WTC11 (cell line): ENCODE measurements at regions not wholly inside any gene's neighbourhood (a gene's known extent, or its start where the extent isn't known, plus 50 kb on each side); places are given as distances from the start of the nearest gene placed in this dataset.

ENCODE experiments used
- NR3C1 ChIP-seq: sonication (generic); formaldehyde crosslinking; conservative IDR thresholded peaks from 2 replicates; pipeline ENCODE4 v1.8.1; 2023; ENCODE audit warnings: low read depth, mild to moderate bottlenecking, missing genetic modification reagents
- TF ChIP-seq, protein P1 (sequence below): fragments of 200-600 bp; IDR thresholded peaks from 2 replicates; pipeline ENCODE4 v1.8.0; 2022; ENCODE audit warnings: antibody characterized with exemption
- TF ChIP-seq, protein P2 (sequence below): sonication (generic); formaldehyde crosslinking; IDR thresholded peaks from 2 replicates; pipeline ENCODE4 v1.8.0; 2022; ENCODE audit warnings: mild to moderate bottlenecking, missing genetic modification reagents

DNA sequence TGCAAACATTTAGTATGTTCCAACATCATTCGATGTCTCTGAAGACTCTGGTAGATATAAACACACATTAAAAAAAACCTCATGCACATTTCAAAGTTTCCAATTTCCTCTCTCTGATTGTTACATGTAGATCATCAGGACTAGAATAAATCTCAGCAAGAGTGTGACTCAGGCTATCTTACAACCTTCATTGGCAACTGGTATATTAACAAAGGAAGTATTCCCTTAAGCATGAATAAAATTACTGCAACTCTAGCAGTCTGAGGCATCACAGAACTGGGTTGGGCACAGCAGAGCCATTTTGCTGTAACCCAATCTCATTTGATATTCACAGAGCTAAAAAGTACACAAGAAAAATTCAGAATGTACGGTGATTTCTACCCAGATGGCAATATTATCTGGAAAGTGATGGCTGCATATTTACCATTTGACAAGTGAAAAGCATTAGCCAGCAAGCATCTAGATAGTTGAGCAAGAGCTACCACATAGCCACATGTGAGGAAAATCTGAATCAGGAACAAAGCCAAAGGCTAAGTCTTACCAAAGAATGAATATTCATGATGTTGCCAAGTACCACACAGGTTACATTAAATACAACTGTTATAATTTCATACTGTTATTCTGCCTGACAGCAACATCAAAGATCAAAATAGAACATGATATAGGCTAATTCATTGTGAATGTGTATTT, 232.2 kb downstream of the CRPPA start:
- TF ChIP-seq, protein P1, sequence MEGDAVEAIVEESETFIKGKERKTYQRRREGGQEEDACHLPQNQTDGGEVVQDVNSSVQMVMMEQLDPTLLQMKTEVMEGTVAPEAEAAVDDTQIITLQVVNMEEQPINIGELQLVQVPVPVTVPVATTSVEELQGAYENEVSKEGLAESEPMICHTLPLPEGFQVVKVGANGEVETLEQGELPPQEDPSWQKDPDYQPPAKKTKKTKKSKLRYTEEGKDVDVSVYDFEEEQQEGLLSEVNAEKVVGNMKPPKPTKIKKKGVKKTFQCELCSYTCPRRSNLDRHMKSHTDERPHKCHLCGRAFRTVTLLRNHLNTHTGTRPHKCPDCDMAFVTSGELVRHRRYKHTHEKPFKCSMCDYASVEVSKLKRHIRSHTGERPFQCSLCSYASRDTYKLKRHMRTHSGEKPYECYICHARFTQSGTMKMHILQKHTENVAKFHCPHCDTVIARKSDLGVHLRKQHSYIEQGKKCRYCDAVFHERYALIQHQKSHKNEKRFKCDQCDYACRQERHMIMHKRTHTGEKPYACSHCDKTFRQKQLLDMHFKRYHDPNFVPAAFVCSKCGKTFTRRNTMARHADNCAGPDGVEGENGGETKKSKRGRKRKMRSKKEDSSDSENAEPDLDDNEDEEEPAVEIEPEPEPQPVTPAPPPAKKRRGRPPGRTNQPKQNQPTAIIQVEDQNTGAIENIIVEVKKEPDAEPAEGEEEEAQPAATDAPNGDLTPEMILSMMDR = no peak
- TF ChIP-seq NR3C1 (CRISPR knock-in tag) = no peak
- TF ChIP-seq, protein P2, sequence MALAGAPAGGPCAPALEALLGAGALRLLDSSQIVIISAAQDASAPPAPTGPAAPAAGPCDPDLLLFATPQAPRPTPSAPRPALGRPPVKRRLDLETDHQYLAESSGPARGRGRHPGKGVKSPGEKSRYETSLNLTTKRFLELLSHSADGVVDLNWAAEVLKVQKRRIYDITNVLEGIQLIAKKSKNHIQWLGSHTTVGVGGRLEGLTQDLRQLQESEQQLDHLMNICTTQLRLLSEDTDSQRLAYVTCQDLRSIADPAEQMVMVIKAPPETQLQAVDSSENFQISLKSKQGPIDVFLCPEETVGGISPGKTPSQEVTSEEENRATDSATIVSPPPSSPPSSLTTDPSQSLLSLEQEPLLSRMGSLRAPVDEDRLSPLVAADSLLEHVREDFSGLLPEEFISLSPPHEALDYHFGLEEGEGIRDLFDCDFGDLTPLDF (CRISPR knock-in tag) = no peak
